ENCODE measurements at regions not wholly inside any gene's neighbourhood (a gene's known extent, or its start where the extent isn't known, plus 50 kb on each side); places are given as distances from the start of the nearest gene placed in this dataset.

GRCh38 chr15:45743426-45744235, 108.8 kb downstream of the SQOR start:
- peak in 2 of 6 donors; percentile 79 to 86 for DNase-seq (ENCODE audit: low read depth in 4 of 6, low spot score in 6 of 6)
- no peaks in the 10 kb centered on the region for H3K36me3 ChIP-seq (ENCODE audit: control insufficient read depth, insufficient read depth, low read length)
- no peaks in the 10 kb centered on the region for H3K27me3 ChIP-seq (ENCODE audit: control insufficient read depth, insufficient read depth, low read length)
- 25% methylated on average over 9 of the region's 16 CpGs for WGBS (ENCODE audit: insufficient coverage)
- H3K4me3 ChIP-seq (ENCODE audit: low read depth, low read length) = no peak overlapping the region
- H3K4me1 ChIP-seq (ENCODE audit: control insufficient read depth, insufficient read depth, low read length) = no peaks in the 10 kb centered on the region
- H3K9me3 ChIP-seq (ENCODE audit: control insufficient read depth, insufficient read depth, low read length) = no peaks in the 10 kb centered on the region
- no peak overlapping the region for H3K27ac ChIP-seq (ENCODE audit: low read depth, low read length)

- Histone ChIP-seq H3K27ac (ENCODE audit: low read depth, low read length) (no peak overlapping the region), H3K9me3 (ENCODE audit: control insufficient read depth, insufficient read depth, low read length) (no peaks in the 10 kb centered on the region), H3K4me1 (ENCODE audit: control insufficient read depth, insufficient read depth, low read length) (no peaks in the 10 kb centered on the region), H3K27me3 (ENCODE audit: control insufficient read depth, insufficient read depth, low read length) (no peaks in the 10 kb centered on the region), H3K36me3 (ENCODE audit: control insufficient read depth, insufficient read depth, low read length) (no peaks in the 10 kb centered on the region), H3K4me3 (ENCODE audit: low read depth, low read length) (no peak overlapping the region)
- DNase-seq (ENCODE audit: low read depth in 4 of 6, low spot score in 6 of 6) = peak in 2 of 6 donors; percentile 77 to 90
- 20% methylated on average over 1 of the region's 4 CpGs for WGBS (ENCODE audit: insufficient coverage)
Measured at GRCh38 chr15:45744236-45744589, 109.4 kb downstream of the SQOR start.

GRCh38 chr15:45747426-45747825, 112.6 kb downstream of the SQOR start:
- Histone ChIP-seq H3K27me3 (ENCODE audit: control insufficient read depth, insufficient read depth, low read length) (no peaks in the 10 kb centered on the region), H3K4me3 (ENCODE audit: low read depth, low read length) (no peak overlapping the region), H3K4me1 (ENCODE audit: control insufficient read depth, insufficient read depth, low read length) (no peaks in the 10 kb centered on the region), H3K36me3 (ENCODE audit: control insufficient read depth, insufficient read depth, low read length) (no peaks in the 10 kb centered on the region), H3K27ac (ENCODE audit: low read depth, low read length) (no peak overlapping the region), H3K9me3 (ENCODE audit: control insufficient read depth, insufficient read depth, low read length) (no peaks in the 10 kb centered on the region)
- 75% methylated on average over 3 of the region's 3 CpGs for WGBS (ENCODE audit: insufficient coverage)
- DNase-seq (ENCODE audit: low read depth in 4 of 6, low spot score in 6 of 6) = no peak

- H3K4me3 ChIP-seq (ENCODE audit: low read depth, low read length) = no peak overlapping the region
- no CpG with 5 or more reads among the region's 3 CpGs for WGBS (ENCODE audit: insufficient coverage)
- no peaks in the 10 kb centered on the region for H3K9me3 ChIP-seq (ENCODE audit: control insufficient read depth, insufficient read depth, low read length)
- H3K27me3 ChIP-seq (ENCODE audit: control insufficient read depth, insufficient read depth, low read length) = no peaks in the 10 kb centered on the region
- no peaks in the 10 kb centered on the region for H3K36me3 ChIP-seq (ENCODE audit: control insufficient read depth, insufficient read depth, low read length)
- H3K27ac ChIP-seq (ENCODE audit: low read depth, low read length) = no peak overlapping the region
- H3K4me1 ChIP-seq (ENCODE audit: control insufficient read depth, insufficient read depth, low read length) = no peaks in the 10 kb centered on the region
- no peak for DNase-seq (ENCODE audit: low read depth in 4 of 6, low spot score in 6 of 6)
Measured at GRCh38 chr15:45751629-45752028, 116.8 kb downstream of the SQOR start.

GRCh38 chr15:45759936-45760335, 125.1 kb downstream of the SQOR start:
- no peak overlapping the region for H3K4me3 ChIP-seq (ENCODE audit: low read depth, low read length)
- no peaks in the 10 kb centered on the region for H3K27me3 ChIP-seq (ENCODE audit: control insufficient read depth, insufficient read depth, low read length)
- H3K36me3 ChIP-seq (ENCODE audit: control insufficient read depth, insufficient read depth, low read length) = no peaks in the 10 kb centered on the region
- peak in 2 of 6 donors; percentile 47 to 62 for DNase-seq (ENCODE audit: low read depth in 4 of 6, low spot score in 6 of 6)
- no peaks in the 10 kb centered on the region for H3K9me3 ChIP-seq (ENCODE audit: control insufficient read depth, insufficient read depth, low read length)
- H3K27ac ChIP-seq (ENCODE audit: low read depth, low read length) = no peak overlapping the region
- WGBS (ENCODE audit: insufficient coverage) = 25% methylated on average over 2 of the region's 3 CpGs
- H3K4me1 ChIP-seq (ENCODE audit: control insufficient read depth, insufficient read depth, low read length) = no peaks in the 10 kb centered on the region

- H3K4me1 ChIP-seq (ENCODE audit: control insufficient read depth, insufficient read depth, low read length) = no peaks in the 10 kb centered on the region
- H3K27me3 ChIP-seq (ENCODE audit: control insufficient read depth, insufficient read depth, low read length) = no peaks in the 10 kb centered on the region
- no peak overlapping the region for H3K4me3 ChIP-seq (ENCODE audit: low read depth, low read length)
- no peak overlapping the region for H3K27ac ChIP-seq (ENCODE audit: low read depth, low read length)
- H3K9me3 ChIP-seq (ENCODE audit: control insufficient read depth, insufficient read depth, low read length) = no peaks in the 10 kb centered on the region
- no peaks in the 10 kb centered on the region for H3K36me3 ChIP-seq (ENCODE audit: control insufficient read depth, insufficient read depth, low read length)
- no peak for DNase-seq (ENCODE audit: low read depth in 4 of 6, low spot score in 6 of 6)
- WGBS (ENCODE audit: insufficient coverage) = no CpG with 5 or more reads among the region's 1 CpG
Measured at GRCh38 chr15:45762726-45763125, 127.9 kb downstream of the SQOR start.

- Histone ChIP-seq H3K27ac (ENCODE audit: low read depth, low read length) (no peak overlapping the region), H3K4me3 (ENCODE audit: low read depth, low read length) (no peak overlapping the region), H3K27me3 (ENCODE audit: control insufficient read depth, insufficient read depth, low read length) (no peaks in the 10 kb centered on the region), H3K36me3 (ENCODE audit: control insufficient read depth, insufficient read depth, low read length) (no peaks in the 10 kb centered on the region), H3K4me1 (ENCODE audit: control insufficient read depth, insufficient read depth, low read length) (no peaks in the 10 kb centered on the region), H3K9me3 (ENCODE audit: control insufficient read depth, insufficient read depth, low read length) (no peaks in the 10 kb centered on the region)
- no peak for DNase-seq (ENCODE audit: low read depth in 4 of 6, low spot score in 6 of 6)
- WGBS (ENCODE audit: insufficient coverage) = no CpG with 5 or more reads among the region's 6 CpGs
Measured at GRCh38 chr15:45763170-45763869, 128.5 kb downstream of the SQOR start.

GRCh38 chr15:45773149-45773548, 138.3 kb downstream of the SQOR start:
- Histone ChIP-seq H3K27ac (ENCODE audit: low read depth, low read length) (no peak overlapping the region), H3K36me3 (ENCODE audit: control insufficient read depth, insufficient read depth, low read length) (no peaks in the 10 kb centered on the region), H3K4me3 (ENCODE audit: low read depth, low read length) (no peak overlapping the region), H3K4me1 (ENCODE audit: control insufficient read depth, insufficient read depth, low read length) (no peaks in the 10 kb centered on the region), H3K27me3 (ENCODE audit: control insufficient read depth, insufficient read depth, low read length) (no peaks in the 10 kb centered on the region), H3K9me3 (ENCODE audit: control insufficient read depth, insufficient read depth, low read length) (peaks cover 1% of the 10 kb centered on the region)
- no peak for DNase-seq (ENCODE audit: low read depth in 4 of 6, low spot score in 6 of 6)
- no CpG with 5 or more reads among the region's 3 CpGs for WGBS (ENCODE audit: insufficient coverage)

- Histone ChIP-seq H3K27ac (ENCODE audit: low read depth, low read length) (no peak overlapping the region), H3K4me1 (ENCODE audit: control insufficient read depth, insufficient read depth, low read length) (no peaks in the 10 kb centered on the region), H3K27me3 (ENCODE audit: control insufficient read depth, insufficient read depth, low read length) (no peaks in the 10 kb centered on the region), H3K9me3 (ENCODE audit: control insufficient read depth, insufficient read depth, low read length) (no peaks in the 10 kb centered on the region), H3K36me3 (ENCODE audit: control insufficient read depth, insufficient read depth, low read length) (no peaks in the 10 kb centered on the region), H3K4me3 (ENCODE audit: low read depth, low read length) (no peak overlapping the region)
- no CpG with 5 or more reads among the region's 4 CpGs for WGBS (ENCODE audit: insufficient coverage)
- no peak for DNase-seq (ENCODE audit: low read depth in 4 of 6, low spot score in 6 of 6)
Measured at GRCh38 chr15:45776772-45777171, 141.9 kb downstream of the SQOR start.

GRCh38 chr15:45777781-45778180, 143.0 kb downstream of the SQOR start:
- 90% methylated on average over 2 of the region's 4 CpGs for WGBS (ENCODE audit: insufficient coverage)
- H3K4me1 ChIP-seq (ENCODE audit: control insufficient read depth, insufficient read depth, low read length) = no peaks in the 10 kb centered on the region
- no peaks in the 10 kb centered on the region for H3K36me3 ChIP-seq (ENCODE audit: control insufficient read depth, insufficient read depth, low read length)
- H3K4me3 ChIP-seq (ENCODE audit: low read depth, low read length) = no peak overlapping the region
- H3K9me3 ChIP-seq (ENCODE audit: control insufficient read depth, insufficient read depth, low read length) = no peaks in the 10 kb centered on the region
- no peaks in the 10 kb centered on the region for H3K27me3 ChIP-seq (ENCODE audit: control insufficient read depth, insufficient read depth, low read length)
- no peak overlapping the region for H3K27ac ChIP-seq (ENCODE audit: low read depth, low read length)
- no peak for DNase-seq (ENCODE audit: low read depth in 4 of 6, low spot score in 6 of 6)

All from spinal cord (tissue), 9 donors.